HEK293T (cell line): ENCODE measurements at regions not wholly inside any gene's neighbourhood (a gene's known extent, or its start where the extent isn't known, plus 50 kb on each side); places are given as distances from the start of the nearest gene placed in this dataset.

Experiments used
- CTCF ChIA-PET: fragments of 350-600 bp; formaldehyde crosslinking; extraction: SDS; loops from one replicate; lab custom pipeline; 2021; ENCODE audit warnings: antibody characterized with exemption, inconsistent platforms; lab: Yijun Ruan, JAX
- POLR2A ChIA-PET: fragments of 350-600 bp; formaldehyde crosslinking; extraction: SDS; loops from one replicate; lab custom pipeline; 2020; ENCODE audit warnings: antibody characterized with exemption, inconsistent platforms; lab: Yijun Ruan, JAX
- DNase-seq: peaks from one replicate; pipeline ENCODE4 v3.0.0; 2012; ENCODE audit warnings: mixed read lengths; ENCODE audit errors: extremely low spot score
- ARNT ChIP-seq: fragments of 450-650 bp; IDR thresholded peaks from 2 replicates; pipeline ENCODE4 v1.6.1; 2017; ENCODE audit warnings: mild to moderate bottlenecking
- BHLHE40 ChIP-seq: fragments of 450-650 bp; IDR thresholded peaks from 2 replicates; pipeline ENCODE4 v1.6.1; 2016; ENCODE audit warnings: mild to moderate bottlenecking, moderate library complexity, borderline replicate concordance
- CTBP1 ChIP-seq: fragments of 450-650 bp; IDR thresholded peaks from 2 replicates; pipeline ENCODE4 v1.6.1; 2016; ENCODE audit warnings: borderline replicate concordance
- ELF4 ChIP-seq: fragments of 450-650 bp; IDR thresholded peaks from 2 replicates; pipeline ENCODE4 v1.6.1; 2017; ENCODE audit warnings: antibody characterized with exemption
- FOXA1 ChIP-seq: fragments of 450-650 bp; IDR thresholded peaks from 2 replicates; pipeline ENCODE4 v1.6.1; 2016; ENCODE audit warnings: mild to moderate bottlenecking
- FOXK2 ChIP-seq: fragments of 450-650 bp; IDR thresholded peaks from 2 replicates; pipeline ENCODE4 v1.6.1; 2016; ENCODE audit warnings: mild to moderate bottlenecking
- FOXM1 ChIP-seq: fragments of 450-650 bp; IDR thresholded peaks from 2 replicates; pipeline ENCODE4 v1.6.1; 2017; ENCODE audit warnings: mild to moderate bottlenecking, borderline replicate concordance
- HDGF ChIP-seq: fragments of 450-650 bp; IDR thresholded peaks from 2 replicates; pipeline ENCODE4 v1.6.1; 2017; ENCODE audit warnings: antibody characterized with exemption, borderline replicate concordance
- L3MBTL2 ChIP-seq: fragments of 450-650 bp; conservative IDR thresholded peaks from 2 replicates; pipeline ENCODE4 v1.6.1; 2016; ENCODE audit warnings: mild to moderate bottlenecking
- LEF1 ChIP-seq: fragments of 450-650 bp; IDR thresholded peaks from 2 replicates; pipeline ENCODE4 v1.6.1; 2017; ENCODE audit warnings: mild to moderate bottlenecking, borderline replicate concordance
- NFRKB ChIP-seq: fragments of 450-650 bp; IDR thresholded peaks from 2 replicates; pipeline ENCODE4 v1.6.1; 2016; ENCODE audit warnings: mild to moderate bottlenecking, moderate library complexity
- PKNOX1 ChIP-seq: fragments of 450-650 bp; IDR thresholded peaks from 2 replicates; pipeline ENCODE4 v1.6.1; 2016
- SP1 ChIP-seq: fragments of 450-650 bp; IDR thresholded peaks from 2 replicates; pipeline ENCODE4 v1.6.1; 2017
- SUZ12 ChIP-seq: fragments of 450-650 bp; IDR thresholded peaks from 2 replicates; pipeline ENCODE4 v1.6.1; 2016; ENCODE audit warnings: mild to moderate bottlenecking
- TARDBP ChIP-seq: fragments of 450-650 bp; IDR thresholded peaks from 2 replicates; pipeline ENCODE4 v1.6.1; 2016
- ZNF384 ChIP-seq: fragments of 450-650 bp; IDR thresholded peaks from 2 replicates; pipeline ENCODE4 v1.6.1; 2016

DNA sequence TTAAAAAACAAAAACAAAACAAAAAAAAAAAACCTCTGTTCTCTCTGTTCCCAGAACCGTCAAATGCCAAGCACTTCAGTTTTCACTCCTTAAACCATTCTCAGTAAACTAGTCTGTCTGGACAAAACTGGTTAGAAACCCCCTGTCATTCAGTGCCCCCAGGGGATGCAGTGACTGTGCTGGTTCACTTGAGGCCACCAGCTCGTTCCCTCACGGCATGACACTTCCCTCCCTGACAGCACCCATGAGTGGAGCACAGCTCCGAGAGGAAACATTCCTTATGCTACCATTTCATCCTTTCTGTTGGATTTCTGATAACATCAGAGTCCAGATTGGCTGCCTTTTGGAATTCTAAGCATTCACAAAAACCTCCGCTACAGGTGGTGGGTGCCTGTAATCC is 244.0 kb upstream of the TPM1 start:
- TF ChIP-seq NFRKB (no peak), LEF1 (no peak), SUZ12 (no peak), ARNT (no peak), FOXA1 (no peak), FOXK2 (no peak)
- DNase-seq, result no peak
- ChIA-PET POLR2A (no interaction called here), CTCF (no interaction called here)

- CTCF ChIA-PET, result interaction anchor here (0.7 kb wide), 1 partner anchor 316 kb away, joined by 3 read pairs; no protein-coding TSS in a partner anchor
- POLR2A ChIA-PET, result no interaction called here
- no peak for DNase-seq
- no peak for TF ChIP-seq BHLHE40
- TF ChIP-seq ZNF384, result no peak
- TF ChIP-seq LEF1, result no peak
- TF ChIP-seq CTBP1, result no peak
- no peak for TF ChIP-seq FOXA1
- no peak for TF ChIP-seq TARDBP
- TF ChIP-seq FOXK2, result no peak
- TF ChIP-seq PKNOX1, result no peak
- no peak for TF ChIP-seq SP1
- no peak for TF ChIP-seq ARNT
- no peak for TF ChIP-seq FOXM1
- no peak for TF ChIP-seq ELF4
Observed at GRCh38 chr15:62799037-62799436, 243.5 kb upstream of the TPM1 start.

DNA sequence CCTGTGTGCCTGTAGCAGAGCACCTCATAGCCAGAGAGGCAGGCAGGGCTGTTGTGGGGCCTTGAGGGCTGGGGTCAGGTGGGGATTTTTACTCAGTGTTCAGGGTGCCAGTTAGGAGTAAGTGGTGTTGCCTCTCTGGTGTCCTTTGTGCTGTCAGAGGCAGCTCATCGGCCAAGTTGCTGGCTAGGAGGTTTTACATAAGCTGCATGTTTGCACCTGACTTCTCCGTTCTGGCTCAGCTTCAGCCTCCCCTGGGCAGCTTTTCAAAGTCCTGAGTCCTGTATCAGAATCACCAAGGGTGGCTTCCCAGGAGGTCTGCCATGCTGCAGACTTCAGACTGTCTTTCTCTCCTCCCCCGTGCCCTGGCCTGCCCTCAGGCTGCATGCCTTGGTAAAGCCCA is 242.6 kb upstream of the TPM1 start:
- TF ChIP-seq L3MBTL2, result no peak
- no peak for TF ChIP-seq CTBP1
- TF ChIP-seq ARNT, result no peak
- no peak for TF ChIP-seq LEF1
- no peak for TF ChIP-seq SUZ12
- no peak for TF ChIP-seq FOXM1
- TF ChIP-seq NFRKB, result no peak
- no peak for TF ChIP-seq BHLHE40
- no peak for TF ChIP-seq HDGF
- no peak for TF ChIP-seq TARDBP
- TF ChIP-seq PKNOX1, result no peak
- TF ChIP-seq ZNF384, result no peak
- no peak for TF ChIP-seq ELF4
- TF ChIP-seq FOXK2, result no peak
- no peak for TF ChIP-seq FOXA1
- ChIA-PET POLR2A (no interaction called here), CTCF (no interaction called here)

GRCh38 chr15:62802612-62803011 is 239.9 kb upstream of the TPM1 start:
- TF ChIP-seq FOXM1, result no peak
- TF ChIP-seq BHLHE40, result no peak
- no peak for TF ChIP-seq L3MBTL2
- no peak for TF ChIP-seq FOXK2
- no peak for TF ChIP-seq LEF1
- TF ChIP-seq CTBP1, result no peak
- no peak for TF ChIP-seq FOXA1
- TF ChIP-seq TARDBP, result no peak
- TF ChIP-seq PKNOX1, result no peak
- no peak for TF ChIP-seq HDGF
- TF ChIP-seq SP1, result no peak
- TF ChIP-seq ELF4, result no peak
- TF ChIP-seq ZNF384, result no peak
- no peak for TF ChIP-seq SUZ12
- no peak for TF ChIP-seq NFRKB
- no peak for TF ChIP-seq ARNT
- POLR2A ChIA-PET, result interaction anchor here (1.0 kb wide), 1 partner anchor 12 kb away, joined by 3 read pairs; no protein-coding TSS in a partner anchor
- no peak for DNase-seq
- CTCF ChIA-PET, result no interaction called here

More for the DNA sequence above, 242.6 kb upstream of the TPM1 start:
- no peak for DNase-seq

GRCh38 chr15:62803856-62804400 is 238.6 kb upstream of the TPM1 start:
- POLR2A ChIA-PET, result no interaction called here
- TF ChIP-seq ELF4, result no peak
- no peak for TF ChIP-seq PKNOX1
- no peak for TF ChIP-seq LEF1
- TF ChIP-seq FOXM1, result no peak
- TF ChIP-seq SUZ12, result no peak
- TF ChIP-seq FOXK2, result no peak
- no peak for TF ChIP-seq ARNT
- no peak for TF ChIP-seq L3MBTL2
- TF ChIP-seq BHLHE40, result no peak
- no peak for TF ChIP-seq ZNF384
- TF ChIP-seq CTBP1, result no peak
- no peak for TF ChIP-seq SP1
- no peak for TF ChIP-seq NFRKB
- TF ChIP-seq FOXA1, result no peak
- TF ChIP-seq TARDBP, result no peak
- TF ChIP-seq HDGF, result no peak
- no peak for DNase-seq
- CTCF ChIA-PET, result no interaction called here
